NCI-H2107 (cell line): ENCODE measurements at regions not wholly inside any gene's neighbourhood (a gene's known extent, or its start where the extent isn't known, plus 50 kb on each side); places are given as distances from the start of the nearest gene placed in this dataset.

Source experiments
- DNase-seq: peaks from one replicate; lab custom pipeline; 2025; lab: John Stamatoyannopoulos, UW

GRCh38 chr5:107325866-107326265, 344.9 kb downstream of the EFNA5 start:
- DNase-seq = no peak

GRCh38 chr5:107324809-107325208, 345.9 kb downstream of the EFNA5 start:
- no peak for DNase-seq

DNA sequence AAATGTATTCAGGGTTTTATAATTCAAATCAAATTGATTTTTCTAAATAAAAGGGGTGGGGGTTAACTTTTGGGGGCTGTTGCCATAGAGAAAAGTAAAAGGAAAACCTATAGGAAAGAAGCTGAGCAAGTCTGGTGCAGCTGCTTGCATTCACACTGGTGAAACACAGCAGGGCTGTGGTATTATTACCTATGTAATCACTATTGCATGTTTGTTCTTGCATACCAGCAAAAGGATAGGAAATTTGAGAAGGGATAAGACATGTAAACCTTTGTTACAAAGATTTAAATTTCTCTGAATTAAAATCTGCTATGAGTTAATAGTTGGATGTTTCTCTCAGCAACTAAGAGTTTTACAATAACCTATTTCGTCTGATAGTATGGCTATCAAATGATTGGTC, 346.7 kb downstream of the EFNA5 start:
- DNase-seq = no peak

- DNase-seq = no peak
These were observed 347.2 kb downstream of the EFNA5 start for GRCh38 chr5:107323536-107323935.

- no peak for DNase-seq
These were observed 347.8 kb downstream of the EFNA5 start for GRCh38 chr5:107322936-107323335.

GRCh38 chr5:107321906-107322305, 348.8 kb downstream of the EFNA5 start:
- no peak for DNase-seq

DNA sequence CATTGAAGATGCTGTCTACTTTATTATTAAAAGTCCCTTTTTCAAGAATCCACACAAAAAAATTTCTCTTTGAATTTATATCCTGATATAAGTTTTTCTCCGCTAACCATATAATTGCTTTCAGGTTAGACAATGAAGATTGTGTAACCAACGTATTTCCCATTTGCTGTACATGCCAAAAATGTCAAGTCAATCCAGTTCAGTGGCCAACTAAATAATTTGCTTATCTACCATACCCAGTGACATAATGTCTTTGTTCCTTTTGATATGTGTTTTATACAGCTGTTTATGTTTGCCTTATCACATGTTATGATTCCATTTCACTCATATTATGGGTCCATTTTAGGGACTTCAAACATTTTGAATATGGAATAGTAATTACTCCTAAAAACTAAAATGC, 349.9 kb downstream of the EFNA5 start:
- no peak for DNase-seq

GRCh38 chr5:107320376-107320775, 350.4 kb downstream of the EFNA5 start:
- DNase-seq = no peak

GRCh38 chr5:107319901-107320300, 350.8 kb downstream of the EFNA5 start:
- no peak for DNase-seq

DNA sequence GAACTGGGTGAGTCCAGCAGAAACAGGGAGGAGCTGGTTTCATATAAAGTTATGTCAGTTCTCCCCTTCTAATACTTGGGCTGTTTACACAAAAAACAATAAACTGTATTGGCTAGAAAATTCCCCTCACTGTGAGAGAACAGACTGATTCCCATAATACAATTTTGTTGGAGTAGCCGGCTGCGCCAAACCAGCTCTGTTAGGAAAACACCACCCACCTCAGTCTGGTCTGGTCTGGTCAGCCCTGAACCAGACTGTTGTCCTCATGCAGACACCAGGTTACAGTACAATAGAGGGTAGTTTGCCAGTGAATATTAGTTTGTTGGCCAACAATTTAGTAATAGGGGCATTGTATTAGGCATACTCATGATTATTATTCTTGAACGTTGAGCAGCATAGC, 356.4 kb downstream of the EFNA5 start:
- DNase-seq = no peak

DNA sequence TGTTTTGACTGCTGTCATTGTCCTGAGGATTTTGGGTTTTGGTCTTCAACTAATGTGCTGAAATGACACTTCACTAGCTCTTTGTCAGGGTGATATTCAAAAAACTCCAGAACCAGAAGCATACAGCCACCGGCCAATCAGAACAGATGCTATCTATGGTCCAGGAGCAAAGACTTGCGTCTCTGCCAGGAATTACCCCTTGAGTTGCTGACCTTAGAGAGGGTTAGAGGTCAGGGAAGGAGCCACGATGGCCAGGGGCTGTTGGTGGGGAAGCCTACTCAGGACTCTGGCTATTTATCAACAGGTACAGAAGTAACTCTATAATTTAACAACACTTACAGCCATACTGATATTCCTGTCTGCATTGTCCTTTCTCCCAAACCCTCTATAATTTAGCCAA, 356.8 kb downstream of the EFNA5 start:
- DNase-seq = no peak

- DNase-seq = no peak
These were observed 357.6 kb downstream of the EFNA5 start for GRCh38 chr5:107313098-107313497.

GRCh38 chr5:107310181-107310580, 360.6 kb downstream of the EFNA5 start:
- no peak for DNase-seq

- no peak for DNase-seq
These were observed 364.1 kb downstream of the EFNA5 start for GRCh38 chr5:107306594-107306993.

DNA sequence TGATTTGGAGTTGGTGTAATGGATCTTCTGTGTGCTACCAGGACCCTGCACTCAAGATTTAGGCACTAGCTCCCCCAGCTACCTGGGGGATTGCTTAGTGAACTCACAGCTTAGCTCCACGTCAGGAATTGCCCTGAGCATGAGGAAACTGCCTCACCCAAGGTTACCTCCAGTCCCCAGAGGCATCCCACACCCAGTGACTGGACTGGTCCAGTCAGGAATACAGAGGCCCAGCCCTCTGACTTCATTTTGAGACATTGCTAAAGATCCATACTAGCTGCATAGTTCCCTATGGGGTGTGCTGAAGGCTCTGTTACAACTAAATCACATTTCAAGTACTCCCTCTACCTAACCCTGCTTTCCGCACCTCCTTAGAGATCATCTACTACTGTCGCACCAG, 364.7 kb downstream of the EFNA5 start:
- no peak for DNase-seq

DNA sequence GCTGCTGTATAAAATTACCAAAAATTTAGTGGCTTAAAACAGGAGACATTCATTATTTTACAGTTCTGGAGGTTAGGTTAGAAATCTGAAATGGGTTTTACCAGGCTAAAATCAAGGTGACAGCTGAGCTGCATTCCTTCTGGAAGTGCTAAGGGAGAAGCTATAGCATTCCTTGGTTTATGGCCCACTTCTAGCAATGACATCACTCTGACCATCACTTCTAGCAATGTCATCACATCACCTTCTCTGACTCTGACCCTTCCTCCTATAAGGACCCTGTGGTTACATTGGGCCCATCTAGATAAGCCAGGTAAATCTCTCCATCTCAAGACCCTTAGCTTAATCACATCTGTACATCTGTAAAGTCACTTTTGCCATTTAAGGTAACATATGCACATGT, 366.1 kb downstream of the EFNA5 start:
- no peak for DNase-seq

GRCh38 chr5:107303171-107303968, 367.4 kb downstream of the EFNA5 start:
- DNase-seq = no peak

DNA sequence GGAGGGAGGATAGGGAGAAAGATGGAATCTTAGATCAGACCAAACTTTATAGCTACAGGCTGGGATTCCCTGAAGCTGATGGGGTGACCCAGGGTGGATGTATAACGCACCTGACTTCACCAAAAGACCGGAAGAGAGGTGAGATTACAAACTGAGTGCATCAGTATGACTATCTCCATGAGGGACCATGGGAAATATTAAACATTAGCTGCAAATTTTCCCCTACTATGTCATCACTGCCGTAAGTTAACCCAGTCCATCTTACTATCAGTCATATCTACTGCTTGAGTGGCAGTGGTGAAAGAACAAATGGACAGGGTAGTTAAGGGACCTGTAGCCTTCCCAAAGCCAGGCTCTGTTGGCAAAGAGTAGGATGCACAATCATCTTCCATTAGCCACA, 368.3 kb downstream of the EFNA5 start:
- no peak for DNase-seq

- no peak for DNase-seq
These were observed 368.7 kb downstream of the EFNA5 start for GRCh38 chr5:107301999-107302398.

- no peak for DNase-seq
These were observed 369.9 kb downstream of the EFNA5 start for GRCh38 chr5:107300721-107301327.

DNA sequence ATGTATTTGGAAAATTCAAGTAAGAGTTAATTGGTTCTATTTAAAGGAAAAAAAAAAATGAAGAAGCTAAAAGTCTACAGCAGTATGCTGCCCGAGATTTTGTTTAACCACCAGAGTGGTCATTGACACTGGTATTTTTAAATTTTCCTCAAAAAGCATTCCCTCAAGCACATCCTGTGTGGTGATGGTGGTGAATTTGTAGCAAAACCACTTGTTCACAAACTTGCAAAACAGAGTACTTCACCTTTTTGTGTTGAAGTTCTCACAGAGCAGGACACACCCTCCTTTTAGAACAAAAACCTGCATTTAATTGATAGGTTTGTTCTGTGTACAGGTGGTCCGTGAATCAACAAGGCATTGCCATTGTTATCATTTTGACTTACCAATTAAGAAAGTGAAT, 374.2 kb downstream of the EFNA5 start:
- no peak for DNase-seq

DNA sequence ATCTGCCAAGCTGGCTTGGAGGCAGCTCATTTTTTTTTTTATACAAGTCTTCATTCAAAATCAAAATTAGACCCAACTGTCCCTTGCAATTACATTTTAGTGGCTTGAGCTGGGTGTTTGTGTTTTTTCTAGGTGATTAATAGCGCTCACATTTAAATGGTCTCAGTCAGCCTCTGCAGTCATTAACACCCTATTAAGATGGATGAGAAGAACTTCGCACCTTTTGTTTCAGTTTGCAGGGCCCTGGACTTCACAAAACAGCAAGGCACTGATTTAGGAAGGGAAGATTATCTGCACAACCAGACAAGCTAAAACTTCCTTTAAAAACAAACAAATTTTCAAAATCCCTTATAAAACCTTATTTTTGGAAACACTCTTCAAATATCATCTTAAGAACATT, 374.8 kb downstream of the EFNA5 start:
- DNase-seq = no peak

- DNase-seq = no peak
These were observed 376.1 kb downstream of the EFNA5 start for GRCh38 chr5:107294669-107295068.

DNA sequence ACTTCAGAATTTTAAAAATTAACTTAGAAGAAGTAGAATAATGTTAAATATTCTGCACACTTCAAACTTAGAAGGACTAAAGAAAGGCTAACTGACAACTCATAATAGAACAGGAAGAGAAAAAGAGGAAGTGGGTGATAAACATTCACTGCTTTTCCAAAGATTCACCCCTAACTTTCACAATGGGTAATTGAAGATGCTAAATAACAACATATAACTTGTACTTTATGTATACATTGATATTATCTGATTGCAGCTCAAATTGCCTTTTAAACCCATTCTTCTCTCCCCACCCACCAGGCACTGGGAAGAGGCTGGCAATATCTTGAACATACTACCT, 376.6 kb downstream of the EFNA5 start:
- no peak for DNase-seq
